Osteoblast (primary cell): ENCODE measurements at regions not wholly inside any gene's neighbourhood (a gene's known extent, or its start where the extent isn't known, plus 50 kb on each side); places are given as distances from the start of the nearest gene placed in this dataset.

ENCODE experiments used
- DNase-seq: peaks from one replicate; pipeline ENCODE4 v3.0.0; 2011; ENCODE audit warnings: low spot score, mixed read lengths; ENCODE audit not compliant: insufficient read length; ENCODE audit errors: missing footprints
- H2AFZ ChIP-seq: 2 replicates; pipeline ENCODE4 v1.6.0; 2011; ENCODE audit warnings: mild to moderate bottlenecking, low read length
- H3K27ac ChIP-seq: 2 replicates; pipeline ENCODE4 v1.5.1; 2011; ENCODE audit warnings: mild to moderate bottlenecking, low read depth, low read length, moderate library complexity
- H3K27me3 ChIP-seq: 2 replicates; pipeline ENCODE4 v1.6.0; 2012; ENCODE audit warnings: mild to moderate bottlenecking, control low read depth, inconsistent platforms, low read length, moderate library complexity; ENCODE audit not compliant: insufficient read depth
- H3K36me3 ChIP-seq: 2 replicates; pipeline ENCODE4 v1.5.1; 2011; ENCODE audit warnings: mild to moderate bottlenecking, low read length, control low read depth, moderate library complexity; ENCODE audit not compliant: insufficient read depth
- H3K4me1 ChIP-seq: 2 replicates; pipeline ENCODE4 v1.5.1; 2011; ENCODE audit warnings: mild to moderate bottlenecking, low read length, control low read depth, moderate library complexity; ENCODE audit not compliant: insufficient read depth
- H3K4me2 ChIP-seq: 2 replicates; pipeline ENCODE4 v1.6.0; 2011; ENCODE audit warnings: mild to moderate bottlenecking, low read length; ENCODE audit not compliant: insufficient read depth
- H3K4me3 ChIP-seq: fragments of 200-600 bp; sonication (generic); 3 replicates; pipeline ENCODE4 v1.5.1; 2012; ENCODE audit warnings: mild to moderate bottlenecking, low read length, inconsistent platforms; ENCODE audit not compliant: insufficient read depth
- H3K79me2 ChIP-seq: 2 replicates; pipeline ENCODE4 v1.6.0; 2012; ENCODE audit warnings: mild to moderate bottlenecking, low read length, control low read depth, inconsistent platforms; ENCODE audit not compliant: insufficient read depth
- H3K9me3 ChIP-seq: 2 replicates; pipeline ENCODE4 v1.5.1; 2011; ENCODE audit warnings: low read depth, low read length, control low read depth
- H4K20me1 ChIP-seq: 2 replicates; pipeline ENCODE4 v1.6.0; 2012; ENCODE audit warnings: mild to moderate bottlenecking, low read length, control low read depth; ENCODE audit not compliant: insufficient read depth
- CTCF ChIP-seq: IDR thresholded peaks from 2 replicates; pipeline ENCODE4 v1.5.1; 2011; ENCODE audit warnings: mild to moderate bottlenecking, low read depth, low read length, moderate library complexity; ENCODE audit errors: extremely low read depth

- Histone ChIP-seq H3K27me3 (peaks cover 3% of the 10 kb centered on the region), H3K36me3 (no peaks in the 10 kb centered on the region), H3K9me3 (no peaks in the 10 kb centered on the region), H3K79me2 (no peaks in the 10 kb centered on the region), H3K4me1 (no peaks in the 10 kb centered on the region), H3K27ac (no peak overlapping the region), H3K4me3 (no peak overlapping the region), H2AFZ (no peak overlapping the region), H4K20me1 (no peaks in the 10 kb centered on the region), H3K4me2 (no peak overlapping the region)
- no peak for DNase-seq
- TF ChIP-seq CTCF: no peak
These were observed 74.7 kb upstream of the ANXA1 start for GRCh38 chr9:73076970-73077369.

- Histone ChIP-seq H3K36me3 (no peaks in the 10 kb centered on the region), H3K4me3 (no peak overlapping the region), H4K20me1 (no peaks in the 10 kb centered on the region), H3K79me2 (no peaks in the 10 kb centered on the region), H3K4me2 (no peak overlapping the region), H3K27me3 (peaks cover 3% of the 10 kb centered on the region), H3K4me1 (no peaks in the 10 kb centered on the region), H3K27ac (no peak overlapping the region), H3K9me3 (no peaks in the 10 kb centered on the region), H2AFZ (no peak overlapping the region)
- no peak for TF ChIP-seq CTCF
- no peak for DNase-seq
These were observed 77.4 kb upstream of the ANXA1 start for GRCh38 chr9:73074176-73074708.

- H3K4me3 ChIP-seq: no peak overlapping the region
- H3K27me3 ChIP-seq: peaks cover 3% of the 10 kb centered on the region
- DNase-seq: no peak
- no peak for TF ChIP-seq CTCF
- no peaks in the 10 kb centered on the region for H4K20me1 ChIP-seq
- H2AFZ ChIP-seq: peak overlapping the region; percentile 23
- H3K36me3 ChIP-seq: no peaks in the 10 kb centered on the region
- no peak overlapping the region for H3K27ac ChIP-seq
- no peak overlapping the region for H3K4me2 ChIP-seq
- H3K9me3 ChIP-seq: no peaks in the 10 kb centered on the region
- no peaks in the 10 kb centered on the region for H3K4me1 ChIP-seq
- no peaks in the 10 kb centered on the region for H3K79me2 ChIP-seq
These were observed 78.1 kb upstream of the ANXA1 start for GRCh38 chr9:73073337-73074175.

- Histone ChIP-seq H3K27ac (no peak overlapping the region), H2AFZ (no peak overlapping the region), H3K27me3 (no peaks in the 10 kb centered on the region), H3K4me3 (no peak overlapping the region), H3K9me3 (no peaks in the 10 kb centered on the region), H3K36me3 (no peaks in the 10 kb centered on the region), H3K79me2 (no peaks in the 10 kb centered on the region), H3K4me2 (no peak overlapping the region), H4K20me1 (no peaks in the 10 kb centered on the region), H3K4me1 (no peaks in the 10 kb centered on the region)
- no peak for TF ChIP-seq CTCF
- DNase-seq: no peak
These were observed 84.6 kb upstream of the ANXA1 start for GRCh38 chr9:73067074-73067473.
